Calu3 (cell line): ENCODE measurements at regions not wholly inside any gene's neighbourhood (a gene's known extent, or its start where the extent isn't known, plus 50 kb on each side); places are given as distances from the start of the nearest gene placed in this dataset.
A peak's percentile ranks its signal among the peaks of the same experiment; 100 is the strongest.

Experiments
- BruUV-seq: library from RNA; stranded (reverse); fragments of 400-500 nt; replicated peaks from 2 replicates; lab custom pipeline; 2021; lab: Mats Ljungman, UMichigan
- CTCF ChIA-PET: fragments of 300-600 bp; sonication (Branson Sonifier 250); formaldehyde crosslinking; loops from one replicate; lab custom pipeline; 2022; ENCODE audit warnings: antibody characterized with exemption; lab: Charles Lee
- DNase-seq: peaks from one replicate; pipeline ENCODE4 v3.0.0; 2022
- H3K27ac Mint-ChIP-seq: one replicate; pipeline ENCODE4 v1.8.0; 2022; ENCODE audit warnings: mixed read lengths; ENCODE audit not compliant: unreplicated experiment
- H3K27me3 Mint-ChIP-seq: one replicate; pipeline ENCODE4 v1.8.0; 2022; ENCODE audit warnings: mixed read lengths; ENCODE audit not compliant: unreplicated experiment
- H3K36me3 Mint-ChIP-seq: one replicate; pipeline ENCODE4 v1.8.0; 2022; ENCODE audit warnings: mild to moderate bottlenecking, moderate library complexity, mixed read lengths; ENCODE audit not compliant: insufficient read depth, unreplicated experiment
- H3K4me1 Mint-ChIP-seq: one replicate; pipeline ENCODE4 v1.8.0; 2022; ENCODE audit warnings: mild to moderate bottlenecking, low read depth, mixed read lengths; ENCODE audit not compliant: unreplicated experiment
- H3K4me3 Mint-ChIP-seq: one replicate; pipeline ENCODE4 v1.8.0; 2022; ENCODE audit warnings: mild to moderate bottlenecking, low read depth, moderate library complexity, mixed read lengths; ENCODE audit not compliant: unreplicated experiment
- H3K9me3 Mint-ChIP-seq: one replicate; pipeline ENCODE4 v1.8.0; 2022; ENCODE audit warnings: low read depth, mixed read lengths; ENCODE audit not compliant: unreplicated experiment
- intact Hi-C: fragments of 100-400 bp; cut with micrococcal nuclease; formaldehyde crosslinking; loops from one replicate; pipeline ENCODE4 v1.10.0; 2022; ENCODE audit not compliant: unreplicated experiment
- TF ChIP-seq, protein P1 (sequence below): fragments of 200-600 bp; IDR thresholded peaks from one replicate; pipeline ENCODE4 v1.8.0; 2022; ENCODE audit warnings: antibody characterized with exemption; ENCODE audit not compliant: unreplicated experiment

DNA sequence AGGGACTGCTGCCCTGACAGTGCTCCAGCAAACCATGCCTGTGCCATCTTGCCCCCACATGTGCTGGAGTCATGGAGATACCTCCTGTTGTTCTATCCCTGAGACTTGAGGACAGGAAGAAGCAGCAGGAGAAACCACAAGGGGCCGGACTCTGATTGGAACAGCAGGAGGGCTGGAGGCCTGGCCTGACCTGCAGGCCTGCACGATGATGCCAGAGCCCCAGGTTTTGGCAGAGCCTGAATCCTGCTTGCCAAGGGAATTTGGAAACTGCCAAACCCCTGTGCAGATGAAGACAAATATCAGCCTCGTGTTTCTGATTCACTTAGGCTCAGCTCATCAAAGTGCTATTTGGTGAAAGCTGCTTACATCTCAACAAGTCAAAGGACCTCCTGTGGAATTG lies 177.6 kb downstream of the MAFB start:
- Mint-ChIP-seq H3K27ac (no peak overlapping the region), H3K36me3 (peaks cover 6% of the 10 kb centered on the region), H3K4me3 (no peak overlapping the region), H3K4me1 (no peaks in the 10 kb centered on the region), H3K27me3 (peaks cover 64% of the 10 kb centered on the region), H3K9me3 (no peaks in the 10 kb centered on the region)
- TF ChIP-seq, protein P1, sequence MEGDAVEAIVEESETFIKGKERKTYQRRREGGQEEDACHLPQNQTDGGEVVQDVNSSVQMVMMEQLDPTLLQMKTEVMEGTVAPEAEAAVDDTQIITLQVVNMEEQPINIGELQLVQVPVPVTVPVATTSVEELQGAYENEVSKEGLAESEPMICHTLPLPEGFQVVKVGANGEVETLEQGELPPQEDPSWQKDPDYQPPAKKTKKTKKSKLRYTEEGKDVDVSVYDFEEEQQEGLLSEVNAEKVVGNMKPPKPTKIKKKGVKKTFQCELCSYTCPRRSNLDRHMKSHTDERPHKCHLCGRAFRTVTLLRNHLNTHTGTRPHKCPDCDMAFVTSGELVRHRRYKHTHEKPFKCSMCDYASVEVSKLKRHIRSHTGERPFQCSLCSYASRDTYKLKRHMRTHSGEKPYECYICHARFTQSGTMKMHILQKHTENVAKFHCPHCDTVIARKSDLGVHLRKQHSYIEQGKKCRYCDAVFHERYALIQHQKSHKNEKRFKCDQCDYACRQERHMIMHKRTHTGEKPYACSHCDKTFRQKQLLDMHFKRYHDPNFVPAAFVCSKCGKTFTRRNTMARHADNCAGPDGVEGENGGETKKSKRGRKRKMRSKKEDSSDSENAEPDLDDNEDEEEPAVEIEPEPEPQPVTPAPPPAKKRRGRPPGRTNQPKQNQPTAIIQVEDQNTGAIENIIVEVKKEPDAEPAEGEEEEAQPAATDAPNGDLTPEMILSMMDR: no peak
- CTCF ChIA-PET: no interaction called here
- intact Hi-C loops: no loop called here
- no peak for DNase-seq
- BruUV-seq: no TSS peak

DNA sequence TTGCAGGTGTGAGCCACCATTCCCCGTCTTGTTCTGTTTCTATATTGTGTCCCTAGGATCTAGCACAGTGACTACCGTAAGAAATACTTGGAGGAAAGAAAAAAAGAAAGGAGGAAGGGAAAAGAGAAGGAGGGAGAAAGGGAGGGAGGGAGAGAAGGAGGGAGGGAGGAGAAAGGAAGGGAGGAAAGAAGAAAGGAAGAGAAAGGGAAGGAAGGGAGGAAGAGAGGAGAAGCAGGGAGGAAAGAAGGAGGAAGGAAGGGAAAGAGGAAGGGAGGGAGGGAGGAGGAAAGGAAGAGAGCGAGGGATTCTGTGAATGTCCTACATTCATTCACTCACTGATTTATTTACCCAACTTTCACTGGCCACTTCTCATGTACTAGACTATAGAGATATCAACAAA lies 178.4 kb downstream of the MAFB start:
- TF ChIP-seq, protein P1: no peak
- no peak overlapping the region for H3K4me3 Mint-ChIP-seq
- CTCF ChIA-PET: no interaction called here
- peaks cover 62% of the 10 kb centered on the region for H3K27me3 Mint-ChIP-seq
- peaks cover 8% of the 10 kb centered on the region for H3K36me3 Mint-ChIP-seq
- no peak overlapping the region for H3K27ac Mint-ChIP-seq
- no peaks in the 10 kb centered on the region for H3K9me3 Mint-ChIP-seq
- no peak for DNase-seq
- H3K4me1 Mint-ChIP-seq: no peaks in the 10 kb centered on the region
- no TSS peak for BruUV-seq
- intact Hi-C loops: no loop called here

- H3K27ac Mint-ChIP-seq: no peak overlapping the region
- DNase-seq: no peak
- intact Hi-C loops: no loop called here
- peaks cover 46% of the 10 kb centered on the region for H3K27me3 Mint-ChIP-seq
- TF ChIP-seq, protein P1: no peak
- H3K9me3 Mint-ChIP-seq: no peaks in the 10 kb centered on the region
- CTCF ChIA-PET: no interaction called here
- H3K4me1 Mint-ChIP-seq: no peaks in the 10 kb centered on the region
- BruUV-seq: no TSS peak
- peaks cover 8% of the 10 kb centered on the region for H3K36me3 Mint-ChIP-seq
- H3K4me3 Mint-ChIP-seq: no peak overlapping the region
Observed at GRCh38 chr20:40508821-40509220, 180.2 kb downstream of the MAFB start.

DNA sequence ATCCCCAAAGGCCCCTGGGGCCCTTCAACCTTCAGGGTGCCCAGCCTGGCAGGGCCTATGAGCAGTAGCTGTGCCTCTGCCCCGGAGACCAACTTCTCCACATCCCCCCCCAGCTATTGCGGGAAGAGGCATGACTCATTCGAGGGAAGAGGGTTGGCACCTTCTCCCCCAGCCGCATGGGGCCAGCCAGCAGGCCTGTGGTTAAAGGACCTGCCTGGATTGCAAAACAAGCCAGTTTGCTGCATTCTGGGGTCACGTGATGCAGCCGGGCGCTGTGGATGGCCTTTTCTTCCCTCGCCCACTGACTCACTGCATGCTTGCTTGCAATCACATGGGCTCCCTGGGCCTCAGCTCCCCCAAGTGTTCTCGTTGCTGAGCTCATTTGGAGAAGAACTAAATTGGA lies 182.5 kb downstream of the MAFB start:
- CTCF ChIA-PET: interaction anchor here (1.3 kb wide), 2 partner anchors 57 to 236 kb away, joined by 3 read pairs; no protein-coding TSS in a partner anchor
- H3K27me3 Mint-ChIP-seq: peaks cover 51% of the 10 kb centered on the region
- H3K9me3 Mint-ChIP-seq: no peaks in the 10 kb centered on the region
- BruUV-seq: no TSS peak
- TF ChIP-seq, protein P1: no peak
- H3K4me3 Mint-ChIP-seq: no peak overlapping the region
- peak; percentile 94 for DNase-seq
- H3K27ac Mint-ChIP-seq: no peak overlapping the region
- intact Hi-C loops: no loop called here
- H3K4me1 Mint-ChIP-seq: no peaks in the 10 kb centered on the region
- peaks cover 8% of the 10 kb centered on the region for H3K36me3 Mint-ChIP-seq
